Stomach (tissue), 4 donors: ENCODE measurements at regions not wholly inside any gene's neighbourhood (a gene's known extent, or its start where the extent isn't known, plus 50 kb on each side); places are given as distances from the start of the nearest gene placed in this dataset.
"Not testable (repeated sequence)": the region's sequence is repeated elsewhere in the genome, so short reads cannot be mapped to it uniquely, and the experiment has no call there.

Source experiments
- EP300 ChIP-seq: sonication (generic); formaldehyde crosslinking; IDR thresholded peaks from one replicate; pipeline ENCODE4 v1.6.1; 2017; ENCODE audit warnings: antibody characterized with exemption
- POLR2A ChIP-seq, 4 donors: fragments of 450-650 bp; IDR thresholded peaks; one replicate each; pipeline ENCODE4 v1.6.1; 2016; ENCODE audit warnings: antibody characterized with exemption in 4 of 4, control low read depth in 2 of 4, mild to moderate bottlenecking in 1 of 4, moderate library complexity in 1 of 4
- POLR2AphosphoS5 ChIP-seq, 3 donors: sonication (generic); formaldehyde crosslinking; IDR thresholded peaks; one replicate each; pipeline ENCODE4 v1.6.1; 2016; ENCODE audit warnings: antibody characterized with exemption in 3 of 3
- TF ChIP-seq, protein P1 (sequence below), 7 experiments: fragments of 450-650 bp in 4 of 7; fragments of 200-600 bp in 3 of 7; sonication (generic) in 3 of 7; IDR thresholded peaks; one replicate each; pipeline ENCODE4 v1.5.1; 2016 to 2019; ENCODE audit warnings: antibody characterized with exemption in 7 of 7, control low read depth in 2 of 7, mild to moderate bottlenecking in 1 of 7

DNA sequence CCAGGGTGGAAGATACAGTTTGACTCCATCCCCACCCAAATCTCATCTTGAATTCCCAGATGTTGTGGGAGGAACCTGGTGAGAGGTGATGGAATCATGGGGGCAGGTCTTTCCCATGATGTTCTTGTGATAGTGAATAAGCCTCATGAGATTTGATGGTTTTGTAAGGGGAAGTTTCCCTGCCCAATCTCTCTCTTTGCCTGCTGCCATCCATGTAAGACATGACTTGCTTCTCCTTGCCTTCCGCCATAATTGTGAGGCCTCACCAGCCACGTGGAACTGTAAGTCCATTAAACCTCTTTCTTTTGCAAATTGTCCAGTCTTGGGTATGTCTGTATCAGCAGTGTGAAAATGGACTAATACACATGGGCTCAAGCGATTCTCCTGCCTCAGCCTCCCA lies 59.4 kb upstream of the LHX5 start:
- TF ChIP-seq, protein P1, sequence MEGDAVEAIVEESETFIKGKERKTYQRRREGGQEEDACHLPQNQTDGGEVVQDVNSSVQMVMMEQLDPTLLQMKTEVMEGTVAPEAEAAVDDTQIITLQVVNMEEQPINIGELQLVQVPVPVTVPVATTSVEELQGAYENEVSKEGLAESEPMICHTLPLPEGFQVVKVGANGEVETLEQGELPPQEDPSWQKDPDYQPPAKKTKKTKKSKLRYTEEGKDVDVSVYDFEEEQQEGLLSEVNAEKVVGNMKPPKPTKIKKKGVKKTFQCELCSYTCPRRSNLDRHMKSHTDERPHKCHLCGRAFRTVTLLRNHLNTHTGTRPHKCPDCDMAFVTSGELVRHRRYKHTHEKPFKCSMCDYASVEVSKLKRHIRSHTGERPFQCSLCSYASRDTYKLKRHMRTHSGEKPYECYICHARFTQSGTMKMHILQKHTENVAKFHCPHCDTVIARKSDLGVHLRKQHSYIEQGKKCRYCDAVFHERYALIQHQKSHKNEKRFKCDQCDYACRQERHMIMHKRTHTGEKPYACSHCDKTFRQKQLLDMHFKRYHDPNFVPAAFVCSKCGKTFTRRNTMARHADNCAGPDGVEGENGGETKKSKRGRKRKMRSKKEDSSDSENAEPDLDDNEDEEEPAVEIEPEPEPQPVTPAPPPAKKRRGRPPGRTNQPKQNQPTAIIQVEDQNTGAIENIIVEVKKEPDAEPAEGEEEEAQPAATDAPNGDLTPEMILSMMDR (IDR thresholded peaks at IDR 0.05) = not testable (repeated sequence)
- TF ChIP-seq POLR2A (IDR thresholded peaks at IDR 0.05); EP300; POLR2AphosphoS5 (IDR thresholded peaks at IDR 0.05): not testable (repeated sequence)
